ENCODE measurements at regions not wholly inside any gene's neighbourhood (a gene's known extent, or its start where the extent isn't known, plus 50 kb on each side); places are given as distances from the start of the nearest gene placed in this dataset.

GRCh38 chr4:124307143-124307542 is 405.4 kb downstream of the ANKRD50 start:
- TF ChIP-seq CTCF (IDR thresholded peaks at IDR 0.05): no peak
- TF ChIP-seq EP300 (IDR thresholded peaks at IDR 0.05): no peak
- no peak for TF ChIP-seq POLR2AphosphoS5 (IDR thresholded peaks at IDR 0.05)
- no peak for TF ChIP-seq POLR2A (IDR thresholded peaks at IDR 0.05)
- WGBS, 2 donors: 90 to 93% methylated on average over 3 of the region's 3 CpGs
- Histone ChIP-seq H3K4me1 (peaks cover 0 to 7% (median 2%) of the 10 kb centered on the region in 4 donors), H3K36me3 (no peaks in the 10 kb centered on the region), H3K27ac (no peak overlapping the region), H3K27me3 (no peaks in the 10 kb centered on the region), H3K4me3 (no peak overlapping the region), H3K9me3 (no peaks in the 10 kb centered on the region)
- DNase-seq (no peak), ATAC-seq (ENCODE audit: low FRiP score in 2 of 2) (no peak)

GRCh38 chr4:124318292-124318691 is 394.2 kb downstream of the ANKRD50 start:
- no peak for ATAC-seq (ENCODE audit: low FRiP score in 2 of 2)
- TF ChIP-seq EP300 (IDR thresholded peaks at IDR 0.05): no peak
- TF ChIP-seq POLR2A (IDR thresholded peaks at IDR 0.05): no peak
- TF ChIP-seq CTCF (IDR thresholded peaks at IDR 0.05): no peak
- TF ChIP-seq POLR2AphosphoS5 (IDR thresholded peaks at IDR 0.05): no peak
- no peaks in the 10 kb centered on the region for H3K27me3 ChIP-seq
- no peak overlapping the region for H3K4me3 ChIP-seq
- 89 to 94% methylated on average over 1 of the region's 1 CpG for WGBS, 2 donors
- H3K36me3 ChIP-seq: no peaks in the 10 kb centered on the region
- H3K27ac ChIP-seq: no peak overlapping the region
- no peaks in the 10 kb centered on the region for H3K9me3 ChIP-seq
- DNase-seq: no peak
- H3K4me1 ChIP-seq: peaks cover 0 to 5% (median 0%) of the 10 kb centered on the region in 4 donors

GRCh38 chr4:124321364-124321763 is 391.2 kb downstream of the ANKRD50 start:
- 68 to 80% methylated on average over 3 of the region's 3 CpGs for WGBS, 2 donors

GRCh38 chr4:124322234-124323065 is 390.1 kb downstream of the ANKRD50 start:
- Histone ChIP-seq H3K4me1 (peaks cover 0 to 5% (median 0%) of the 10 kb centered on the region in 4 donors), H3K36me3 (no peaks in the 10 kb centered on the region), H3K9me3 (no peaks in the 10 kb centered on the region), H3K4me3 (no peak overlapping the region), H3K27ac (no peak overlapping the region), H3K27me3 (no peaks in the 10 kb centered on the region)
- WGBS, 2 donors: 43 to 45% methylated on average over 8 of the region's 8 CpGs
- peak in 5 of 6 experiments; percentile 15 to 65 (median 59) for TF ChIP-seq CTCF (IDR thresholded peaks at IDR 0.05)
- TF ChIP-seq EP300 (IDR thresholded peaks at IDR 0.05): no peak
- ATAC-seq (ENCODE audit: low FRiP score in 2 of 2) (peak in 1 of 2 donors; percentile 69), DNase-seq (no peak)

More at GRCh38 chr4:124321364-124321763, 391.2 kb downstream of the ANKRD50 start:
- no peak for TF ChIP-seq EP300 (IDR thresholded peaks at IDR 0.05)
- TF ChIP-seq CTCF (IDR thresholded peaks at IDR 0.05): no peak
- no peak for TF ChIP-seq POLR2AphosphoS5 (IDR thresholded peaks at IDR 0.05)
- no peak for TF ChIP-seq POLR2A (IDR thresholded peaks at IDR 0.05)
- no peak for DNase-seq
- no peak overlapping the region for H3K4me3 ChIP-seq
- no peaks in the 10 kb centered on the region for H3K27me3 ChIP-seq
- no peak overlapping the region for H3K27ac ChIP-seq
- H3K36me3 ChIP-seq: no peaks in the 10 kb centered on the region
- no peak for ATAC-seq (ENCODE audit: low FRiP score in 2 of 2)
- H3K4me1 ChIP-seq: peaks cover 0 to 5% (median 0%) of the 10 kb centered on the region in 4 donors
- no peaks in the 10 kb centered on the region for H3K9me3 ChIP-seq

- H3K4me3 ChIP-seq: no peak overlapping the region
- TF ChIP-seq POLR2AphosphoS5 (IDR thresholded peaks at IDR 0.05) (no peak), EP300 (IDR thresholded peaks at IDR 0.05) (no peak), POLR2A (IDR thresholded peaks at IDR 0.05) (no peak), CTCF (IDR thresholded peaks at IDR 0.05) (no peak)
- DNase-seq (no peak), ATAC-seq (ENCODE audit: low FRiP score in 2 of 2) (no peak)
- no peaks in the 10 kb centered on the region for H3K27me3 ChIP-seq
- H3K36me3 ChIP-seq: no peaks in the 10 kb centered on the region
- peaks cover 0 to 5% (median 0%) of the 10 kb centered on the region in 4 donors for H3K4me1 ChIP-seq
- H3K9me3 ChIP-seq: no peaks in the 10 kb centered on the region
- H3K27ac ChIP-seq: no peak overlapping the region
Observed at GRCh38 chr4:124325690-124326089, 386.8 kb downstream of the ANKRD50 start.

Measured in upper lobe of left lung (tissue), 6 donors.